ENCODE measurements at regions not wholly inside any gene's neighbourhood (a gene's known extent, or its start where the extent isn't known, plus 50 kb on each side); places are given as distances from the start of the nearest gene placed in this dataset.

- no peak overlapping the region for H3K4me3 ChIP-seq (ENCODE audit: low read length)
- no peak for TF ChIP-seq ZNF274 (IDR thresholded peaks at IDR 0.05; ENCODE audit: low read depth, low read length)
Measured at GRCh38 chr13:80141123-80141849, 199.6 kb downstream of the SPRY2 start.

DNA sequence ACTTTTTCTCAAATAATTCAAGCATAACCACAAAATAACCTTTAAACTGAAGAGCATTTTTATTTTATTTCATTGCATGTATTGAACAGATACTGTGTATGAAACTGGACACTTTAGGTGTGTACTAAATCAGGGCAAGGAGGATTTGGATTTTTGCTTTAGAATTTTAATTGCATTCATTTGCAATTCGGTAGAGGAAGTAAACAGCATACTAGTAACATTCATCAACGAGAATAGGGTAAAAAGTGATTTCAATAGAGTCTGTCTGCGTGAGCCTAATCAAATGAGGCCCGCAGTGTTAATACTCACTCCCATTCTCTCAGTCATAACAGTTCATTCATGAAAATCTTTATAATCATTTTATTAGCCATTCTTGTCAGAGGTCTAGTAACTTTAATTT lies 200.2 kb downstream of the SPRY2 start:
- no peak overlapping the region for H3K4me3 ChIP-seq (ENCODE audit: low read length)
- TF ChIP-seq ZNF274 (IDR thresholded peaks at IDR 0.05; ENCODE audit: low read depth, low read length), result no peak

GRCh38 chr13:80139196-80139595 lies 201.7 kb downstream of the SPRY2 start:
- TF ChIP-seq ZNF274 (IDR thresholded peaks at IDR 0.05; ENCODE audit: low read depth, low read length), result no peak
- no peak overlapping the region for H3K4me3 ChIP-seq (ENCODE audit: low read length)

- H3K4me3 ChIP-seq (ENCODE audit: low read length), result no peak overlapping the region
- TF ChIP-seq ZNF274 (IDR thresholded peaks at IDR 0.05; ENCODE audit: low read depth, low read length), result no peak
Measured at GRCh38 chr13:80137994-80138393, 202.9 kb downstream of the SPRY2 start.

- H3K4me3 ChIP-seq (ENCODE audit: low read length), result no peak overlapping the region
- TF ChIP-seq ZNF274 (IDR thresholded peaks at IDR 0.05; ENCODE audit: low read depth, low read length), result no peak
Measured at GRCh38 chr13:80134346-80134745, 206.6 kb downstream of the SPRY2 start.

DNA sequence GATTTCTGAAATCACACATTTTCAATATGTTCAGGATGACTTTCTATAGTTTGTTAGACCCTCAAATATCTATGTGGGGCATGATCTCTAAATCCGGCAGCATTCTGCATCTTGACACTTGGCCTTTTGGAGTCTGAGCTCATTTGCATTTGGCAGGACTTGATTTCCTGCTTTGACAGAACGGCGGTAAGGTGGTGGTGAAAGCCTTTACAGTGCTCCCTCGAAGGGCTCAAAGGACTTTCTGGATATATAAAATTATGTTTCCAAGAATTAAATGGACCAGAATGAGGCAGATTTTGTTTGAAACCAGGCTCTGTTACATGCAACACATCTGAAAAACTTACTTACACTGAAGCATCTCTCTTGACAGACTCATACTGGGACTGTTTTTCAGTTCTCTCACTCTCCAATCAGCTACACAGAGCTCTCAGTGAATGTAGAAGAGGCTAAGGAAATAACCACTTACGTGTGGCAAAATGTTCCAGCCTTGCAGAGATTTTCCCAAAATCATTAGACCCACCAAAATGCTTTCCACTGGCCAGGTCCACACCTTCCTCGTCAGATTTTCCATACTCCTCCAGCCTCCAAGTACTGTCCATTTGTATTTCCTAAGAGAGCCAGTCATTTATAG lies 207.2 kb downstream of the SPRY2 start:
- no peak for TF ChIP-seq ZNF274 (IDR thresholded peaks at IDR 0.05; ENCODE audit: low read depth, low read length)
- no peak overlapping the region for H3K4me3 ChIP-seq (ENCODE audit: low read length)

GRCh38 chr13:80132741-80133601 lies 208.0 kb downstream of the SPRY2 start:
- no peak overlapping the region for H3K4me3 ChIP-seq (ENCODE audit: low read length)

DNA sequence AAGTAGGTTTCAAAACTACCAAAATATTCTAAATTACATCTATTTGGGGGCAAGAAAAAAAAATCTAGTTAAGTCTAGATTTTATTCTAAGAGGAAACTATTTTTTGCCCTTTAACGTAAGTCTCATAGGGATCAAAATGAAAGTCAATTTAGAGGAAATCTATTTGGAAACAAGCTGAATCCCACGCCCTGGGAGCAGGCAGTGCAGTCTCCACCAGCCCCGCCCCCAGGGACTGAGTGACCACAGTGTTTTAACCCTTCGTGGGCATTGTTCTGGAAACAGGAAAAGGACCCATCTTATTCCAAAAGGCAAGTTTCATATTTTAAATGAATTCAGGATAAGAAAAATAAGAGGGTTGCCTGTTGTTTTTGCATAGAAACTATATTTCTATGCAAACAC lies 209.7 kb downstream of the SPRY2 start:
- H3K4me3 ChIP-seq (ENCODE audit: low read length), result no peak overlapping the region
- TF ChIP-seq ZNF274 (IDR thresholded peaks at IDR 0.05; ENCODE audit: low read depth, low read length), result no peak

More at GRCh38 chr13:80132741-80133601, 208.0 kb downstream of the SPRY2 start:
- TF ChIP-seq ZNF274 (IDR thresholded peaks at IDR 0.05; ENCODE audit: low read depth, low read length), result no peak

DNA sequence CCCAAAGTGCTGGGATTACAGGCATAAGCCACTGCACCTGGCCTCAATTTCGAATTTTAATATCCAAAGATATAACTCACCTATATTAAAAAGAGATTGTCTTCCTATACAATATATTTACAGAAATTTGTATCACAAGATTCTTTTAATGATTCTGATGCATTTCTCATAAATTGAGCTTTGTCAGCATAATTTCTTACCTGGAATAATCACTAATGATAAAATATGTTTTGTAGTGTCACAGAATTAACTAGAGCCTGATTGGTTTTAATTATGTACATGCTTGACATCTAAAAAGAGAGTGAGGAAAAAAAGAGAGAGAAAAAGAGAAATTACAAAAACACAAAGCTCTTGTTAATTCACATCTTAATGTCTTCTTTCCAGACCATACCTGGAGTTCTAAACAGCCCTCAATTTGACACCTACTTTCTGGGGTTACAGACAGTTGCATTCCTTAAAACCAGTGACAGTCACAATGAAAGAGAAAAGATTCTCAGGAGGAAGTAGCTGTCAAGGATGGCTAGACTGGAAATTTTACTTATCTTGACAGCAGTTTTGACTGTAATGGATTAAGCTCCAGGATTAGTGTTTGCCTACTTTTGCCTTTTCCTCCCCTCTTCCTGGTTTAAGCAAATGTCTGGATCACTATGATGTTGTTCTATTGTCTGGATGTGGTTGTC lies 214.4 kb downstream of the SPRY2 start:
- TF ChIP-seq ZNF274 (IDR thresholded peaks at IDR 0.05; ENCODE audit: low read depth, low read length), result no peak

GRCh38 chr13:80123945-80124344 lies 217.0 kb downstream of the SPRY2 start:
- no peak for TF ChIP-seq ZNF274 (IDR thresholded peaks at IDR 0.05; ENCODE audit: low read depth, low read length)
- H3K4me3 ChIP-seq (ENCODE audit: low read length), result no peak overlapping the region

More for the DNA sequence above, 214.4 kb downstream of the SPRY2 start:
- no peak overlapping the region for H3K4me3 ChIP-seq (ENCODE audit: low read length)

DNA sequence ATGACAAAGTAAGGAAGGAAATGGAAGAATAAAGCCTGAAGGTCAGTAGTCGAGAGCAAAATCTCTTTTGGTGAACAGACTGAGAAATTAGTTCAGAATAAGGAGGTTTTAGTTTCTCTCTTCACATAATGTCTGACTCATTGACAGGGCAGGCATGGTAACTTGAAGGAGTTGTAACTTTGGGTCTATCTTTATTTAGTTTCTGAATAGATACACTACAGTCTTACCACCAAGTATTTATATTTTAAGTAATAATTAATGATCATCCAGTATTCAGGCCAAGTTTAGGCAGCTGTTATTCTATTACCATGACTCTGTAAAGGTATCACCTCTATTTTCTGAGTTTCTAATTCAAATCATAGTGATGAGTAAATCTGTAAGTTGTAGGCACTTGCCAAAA lies 219.9 kb downstream of the SPRY2 start:
- TF ChIP-seq ZNF274 (IDR thresholded peaks at IDR 0.05; ENCODE audit: low read depth, low read length), result no peak
- no peak overlapping the region for H3K4me3 ChIP-seq (ENCODE audit: low read length)

GRCh38 chr13:80118506-80118905 lies 222.4 kb downstream of the SPRY2 start:
- TF ChIP-seq ZNF274 (IDR thresholded peaks at IDR 0.05; ENCODE audit: low read depth, low read length), result no peak
- no peak overlapping the region for H3K4me3 ChIP-seq (ENCODE audit: low read length)

- no peak overlapping the region for H3K4me3 ChIP-seq (ENCODE audit: low read length)
- no peak for TF ChIP-seq ZNF274 (IDR thresholded peaks at IDR 0.05; ENCODE audit: low read depth, low read length)
Measured at GRCh38 chr13:80118099-80118498, 222.8 kb downstream of the SPRY2 start.

DNA sequence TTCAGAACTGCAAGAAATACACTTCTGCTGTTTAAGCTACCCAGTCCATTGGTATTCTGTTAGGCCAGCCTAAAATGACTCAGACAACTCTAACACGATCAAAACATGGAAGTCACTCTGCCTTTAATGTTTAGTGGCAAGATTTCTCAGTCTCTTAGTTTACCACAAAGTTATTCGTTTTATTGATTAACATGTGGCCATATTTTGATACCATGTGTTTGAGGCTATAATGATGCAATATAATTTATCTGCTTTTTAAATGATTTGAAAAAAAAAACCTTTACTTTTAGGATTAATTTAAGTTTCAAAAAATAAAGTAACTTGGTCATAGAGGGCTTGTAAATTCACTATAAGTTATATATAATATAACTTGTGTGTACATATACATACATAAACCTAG lies 223.4 kb downstream of the SPRY2 start:
- H3K4me3 ChIP-seq (ENCODE audit: low read length), result no peak overlapping the region
- TF ChIP-seq ZNF274 (IDR thresholded peaks at IDR 0.05; ENCODE audit: low read depth, low read length), result no peak

Measured in GM08714 (cell line).